ENCODE measurements at regions not wholly inside any gene's neighbourhood (a gene's known extent, or its start where the extent isn't known, plus 50 kb on each side); places are given as distances from the start of the nearest gene placed in this dataset.

DNA sequence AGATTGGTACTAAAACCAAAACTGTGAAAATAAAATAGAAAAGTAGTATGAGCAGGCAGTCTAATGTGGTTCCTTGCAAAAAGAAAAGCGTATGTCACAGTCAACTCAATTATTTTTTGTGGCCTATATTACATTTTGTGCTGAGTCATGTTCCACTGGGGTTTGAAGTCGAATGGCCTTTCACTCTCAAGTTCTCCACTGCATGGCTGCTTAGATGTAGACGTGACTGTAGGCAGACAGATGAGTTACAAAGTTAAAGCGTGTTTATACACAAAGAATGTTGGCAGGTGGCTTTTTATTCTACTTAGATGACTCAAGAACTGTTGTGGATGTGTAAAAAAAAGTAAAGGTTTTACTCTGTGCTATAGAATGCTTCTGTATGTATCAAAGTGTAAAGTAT lies 133.9 kb downstream of the SLITRK6 start:
- no peak for DNase-seq (ENCODE audit: low spot score)

DNA sequence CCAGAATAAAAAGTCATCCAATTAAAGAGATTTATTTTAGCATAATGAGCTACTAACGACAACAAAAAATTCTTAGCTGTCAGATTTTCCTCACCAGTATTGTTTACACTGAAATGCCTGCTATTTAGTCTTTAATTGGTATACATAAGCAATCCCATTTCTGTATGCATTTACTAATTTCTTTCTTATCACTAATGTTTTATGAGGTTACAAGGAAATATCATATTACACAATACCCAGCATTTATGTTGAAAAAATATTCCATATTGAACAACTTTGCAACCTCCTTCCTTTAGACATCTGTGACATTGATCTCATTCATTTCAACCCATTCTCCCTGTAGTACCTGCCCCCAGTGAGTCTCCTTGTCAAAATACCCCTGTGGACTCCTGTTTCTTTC lies 135.4 kb downstream of the SLITRK6 start:
- DNase-seq (ENCODE audit: low spot score): no peak

DNA sequence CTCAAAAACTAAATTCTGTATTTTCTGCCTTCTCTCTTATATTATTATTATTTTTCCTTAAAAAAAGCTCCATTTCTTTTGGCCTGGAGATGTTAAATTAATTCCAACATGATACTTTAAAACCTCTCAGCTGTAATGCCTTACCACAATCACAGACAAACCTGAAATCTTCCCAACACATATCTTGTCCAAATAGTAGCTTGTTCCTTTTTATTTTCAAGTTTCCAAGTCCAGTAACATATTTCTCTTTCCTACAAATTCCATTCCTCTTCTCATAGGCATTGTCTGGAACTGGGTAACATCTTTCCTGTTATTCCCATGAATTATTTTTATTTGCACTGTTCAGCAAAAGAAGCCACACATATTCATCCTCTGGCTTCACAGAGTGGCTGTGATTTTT lies 137.0 kb downstream of the SLITRK6 start:
- no peak for DNase-seq (ENCODE audit: low spot score)

- no peak for DNase-seq (ENCODE audit: low spot score)
Observed at GRCh38 chr13:85661675-85662074, 137.5 kb downstream of the SLITRK6 start.

DNA sequence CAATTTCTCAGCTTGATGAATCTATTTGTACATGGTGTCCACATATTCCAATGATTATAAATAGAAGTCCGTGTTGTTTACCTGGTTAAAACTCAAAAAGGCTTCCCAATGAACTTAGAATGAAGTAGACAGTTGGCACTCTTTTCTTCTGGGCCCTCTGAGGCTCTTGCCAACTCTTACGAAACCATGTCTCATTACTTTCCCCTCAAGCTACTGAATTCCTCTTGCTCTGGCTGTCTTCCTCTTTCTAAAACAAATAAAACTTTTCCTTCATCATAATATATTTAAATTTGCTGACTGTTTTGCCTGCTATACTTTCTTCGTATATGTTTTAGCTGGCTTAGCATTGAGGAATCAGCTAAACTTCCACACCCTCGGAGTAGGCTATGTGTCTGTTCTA lies 139.7 kb downstream of the SLITRK6 start:
- no peak for DNase-seq (ENCODE audit: low spot score)

DNA sequence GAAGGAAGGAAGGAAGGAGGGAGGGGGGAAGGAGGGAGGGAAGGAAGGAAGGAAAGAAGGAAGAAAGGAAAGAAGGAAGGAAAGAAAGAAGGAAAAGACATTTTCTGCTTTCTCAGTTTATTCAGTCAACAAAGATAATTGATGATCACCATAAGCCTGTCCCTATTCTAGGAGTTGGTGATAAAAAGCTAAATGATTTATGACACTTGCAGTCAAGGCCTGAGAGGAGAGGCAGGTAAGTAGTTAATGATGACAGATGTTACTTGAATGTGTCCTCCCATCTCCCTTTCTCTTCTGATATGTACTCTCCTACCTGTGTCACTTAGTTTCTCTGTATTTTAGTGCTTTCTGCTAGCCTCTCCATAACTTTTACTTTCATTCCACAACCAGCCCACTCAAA lies 141.3 kb downstream of the SLITRK6 start:
- DNase-seq (ENCODE audit: low spot score): no peak

- no peak for DNase-seq (ENCODE audit: low spot score)
Observed at GRCh38 chr13:85655040-85655439, 144.2 kb downstream of the SLITRK6 start.

GRCh38 chr13:85654227-85654626 lies 145.0 kb downstream of the SLITRK6 start:
- DNase-seq (ENCODE audit: low spot score): no peak

- DNase-seq (ENCODE audit: low spot score): no peak
Observed at GRCh38 chr13:85653681-85654080, 145.5 kb downstream of the SLITRK6 start.

GRCh38 chr13:85652491-85652890 lies 146.7 kb downstream of the SLITRK6 start:
- DNase-seq (ENCODE audit: low spot score): no peak

- DNase-seq (ENCODE audit: low spot score): no peak
Observed at GRCh38 chr13:85651440-85651839, 147.8 kb downstream of the SLITRK6 start.

GRCh38 chr13:85650613-85651012 lies 148.6 kb downstream of the SLITRK6 start:
- DNase-seq (ENCODE audit: low spot score): no peak

- no peak for DNase-seq (ENCODE audit: low spot score)
Observed at GRCh38 chr13:85640727-85641126, 158.5 kb downstream of the SLITRK6 start.

- no peak for DNase-seq (ENCODE audit: low spot score)
Observed at GRCh38 chr13:85638815-85639393, 160.3 kb downstream of the SLITRK6 start.

GRCh38 chr13:85638265-85638664 lies 161.0 kb downstream of the SLITRK6 start:
- DNase-seq (ENCODE audit: low spot score): no peak

DNA sequence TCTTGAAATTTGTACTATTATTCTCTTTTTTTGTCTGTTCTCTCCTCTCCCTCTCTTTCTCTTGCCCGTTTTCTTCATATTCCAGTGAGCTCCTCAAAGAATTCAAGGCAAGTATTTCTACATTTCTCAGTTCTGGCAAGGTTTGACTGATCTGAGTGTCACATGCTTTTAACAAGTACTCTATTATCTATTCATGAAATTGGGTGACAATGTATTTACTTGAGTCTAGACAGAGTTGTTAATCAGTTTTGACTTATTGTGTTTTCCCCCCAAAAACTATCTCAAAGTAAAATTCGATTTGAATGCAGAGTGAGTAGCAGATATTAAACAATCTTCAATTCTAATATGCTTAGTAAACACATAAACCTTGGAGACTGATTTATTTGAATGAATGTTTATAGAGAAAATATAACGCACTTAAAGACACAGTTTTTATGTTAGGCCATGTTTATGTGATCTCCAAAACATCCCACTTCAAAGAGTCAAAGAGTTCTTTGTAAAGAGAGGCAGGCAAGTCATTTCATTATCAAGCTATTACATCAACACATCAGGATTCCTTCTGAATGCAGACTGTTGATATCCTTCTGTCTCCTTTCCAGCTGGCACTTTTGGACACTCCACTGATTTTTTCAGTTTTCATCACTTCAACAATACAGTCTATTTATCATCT lies 166.6 kb downstream of the SLITRK6 start:
- DNase-seq (ENCODE audit: low spot score): no peak

DNA sequence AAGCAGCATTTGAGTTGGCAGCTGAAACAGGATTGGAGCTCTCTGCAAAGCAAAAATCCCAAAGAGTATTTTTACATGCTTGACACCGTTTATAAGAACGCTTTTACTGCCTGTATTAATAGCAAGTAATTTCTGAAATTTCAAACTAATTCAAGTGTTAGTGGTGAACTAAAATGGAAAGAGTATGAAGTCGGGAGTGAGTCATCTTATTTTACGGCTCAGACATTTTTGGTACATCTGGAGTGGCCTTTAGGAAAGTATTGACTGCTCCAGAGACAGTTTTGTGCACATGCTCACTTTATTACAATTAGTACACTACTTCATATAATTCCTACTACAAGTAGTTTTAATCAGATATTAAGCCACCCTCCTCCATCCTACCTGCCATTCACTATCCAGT lies 167.4 kb downstream of the SLITRK6 start:
- DNase-seq (ENCODE audit: low spot score): no peak

- DNase-seq (ENCODE audit: low spot score): no peak
Observed at GRCh38 chr13:85626603-85627002, 172.6 kb downstream of the SLITRK6 start.

DNA sequence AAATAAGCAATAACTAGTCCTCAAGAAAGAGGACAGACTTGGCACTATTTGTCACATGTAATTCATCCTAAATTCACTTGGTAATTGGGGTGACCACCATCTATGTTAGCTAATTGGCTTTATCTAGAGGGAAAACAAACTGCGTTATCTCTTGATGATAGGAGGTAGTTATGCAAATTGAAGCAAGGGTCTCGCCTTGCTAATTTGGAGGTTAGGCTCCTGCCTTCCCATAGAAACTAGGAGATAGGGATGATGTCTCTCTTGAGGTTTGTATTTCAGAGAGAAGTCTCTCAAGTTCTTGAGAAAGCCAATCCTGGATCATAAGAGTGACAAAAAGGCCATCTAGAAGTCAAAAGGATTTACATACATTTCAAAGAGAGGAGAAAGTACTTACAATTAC lies 179.9 kb downstream of the SLITRK6 start:
- no peak for DNase-seq (ENCODE audit: low spot score)

GRCh38 chr13:85618521-85618920 lies 180.7 kb downstream of the SLITRK6 start:
- no peak for DNase-seq (ENCODE audit: low spot score)

DNA sequence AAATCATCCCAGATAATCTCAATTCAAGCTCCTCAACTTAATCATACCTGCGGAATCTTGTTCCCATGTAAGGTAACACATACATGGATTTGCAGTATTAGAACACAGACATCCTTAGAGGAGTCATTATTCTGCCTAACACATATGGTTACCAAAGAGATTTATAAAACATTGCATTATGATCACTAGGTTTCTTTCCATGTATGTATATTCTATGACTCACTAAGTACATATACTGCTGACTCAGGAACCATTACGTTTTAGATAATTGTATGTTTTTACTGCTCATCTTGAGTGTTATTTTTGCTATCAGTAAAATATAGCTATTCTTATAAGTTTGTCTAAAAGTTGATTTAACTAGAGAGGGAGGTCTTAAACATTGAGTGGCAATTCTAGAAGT lies 182.9 kb downstream of the SLITRK6 start:
- DNase-seq (ENCODE audit: low spot score): no peak

DNA sequence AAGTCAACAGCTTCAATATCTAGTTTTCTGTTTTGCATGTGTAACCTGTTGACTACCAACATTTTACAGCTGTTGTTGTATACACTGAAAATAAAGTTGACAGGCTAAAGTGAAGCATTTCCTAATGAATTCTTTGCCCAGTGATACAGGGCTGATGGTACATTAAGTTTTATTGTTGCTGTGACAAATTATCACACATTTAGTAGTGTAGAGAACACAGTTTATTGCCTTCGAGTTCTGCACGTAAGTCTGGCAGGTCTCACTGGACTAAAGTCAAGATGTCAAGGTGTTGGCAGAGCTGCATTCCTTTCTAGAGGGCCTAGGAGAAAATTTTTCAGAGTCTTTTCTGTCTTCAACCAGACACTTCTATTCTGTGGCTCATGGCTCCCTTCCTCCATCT lies 184.2 kb downstream of the SLITRK6 start:
- DNase-seq (ENCODE audit: low spot score): no peak

DNA sequence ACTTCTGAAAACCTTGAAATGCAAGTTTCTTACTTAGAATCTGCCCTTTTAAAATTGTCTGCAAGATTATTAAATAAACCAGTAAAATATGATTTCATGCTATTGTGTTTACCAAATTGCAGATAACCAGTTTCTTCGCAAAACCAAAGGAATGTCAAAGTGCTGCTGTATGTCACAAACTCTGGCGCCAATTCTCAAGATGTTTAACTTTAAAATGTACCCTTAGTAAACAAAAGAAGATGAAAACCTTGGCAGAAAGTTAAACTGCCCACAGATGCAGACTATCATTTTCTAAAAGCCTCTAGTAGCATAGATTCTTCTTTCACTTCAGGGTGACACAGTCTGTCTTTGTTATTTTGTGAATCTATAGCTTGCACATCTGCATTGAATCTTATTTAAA lies 189.2 kb downstream of the SLITRK6 start:
- DNase-seq (ENCODE audit: low spot score): no peak

GRCh38 chr13:85608255-85608829 lies 190.9 kb downstream of the SLITRK6 start:
- no peak for DNase-seq (ENCODE audit: low spot score)

All from HuH-7.5 (cell line).